GM23248 (cell line): ENCODE measurements at regions not wholly inside any gene's neighbourhood (a gene's known extent, or its start where the extent isn't known, plus 50 kb on each side); places are given as distances from the start of the nearest gene placed in this dataset.

Experiments
- EZH2 ChIP-seq: fragments of 200-600 bp; sonication (generic); IDR thresholded peaks from 2 replicates; pipeline ENCODE4 v1.6.1; 2018; ENCODE audit warnings: antibody characterized with exemption, mild to moderate bottlenecking; ENCODE audit not compliant: insufficient read depth, poor library complexity, severe bottlenecking
- EZH2phosphoT487 ChIP-seq: fragments of 200-600 bp; sonication (generic); IDR thresholded peaks from 2 replicates; pipeline ENCODE4 v1.6.1; 2018; ENCODE audit warnings: antibody characterized with exemption, moderate library complexity, mild to moderate bottlenecking, low read depth; ENCODE audit not compliant: insufficient read depth

GRCh38 chr12:88876857-88877256, 296.6 kb upstream of the KITLG start:
- TF ChIP-seq EZH2 (no peak), EZH2phosphoT487 (no peak)
